ENCODE measurements at regions not wholly inside any gene's neighbourhood (a gene's known extent, or its start where the extent isn't known, plus 50 kb on each side); places are given as distances from the start of the nearest gene placed in this dataset.
A peak's percentile ranks its signal among the peaks of the same experiment; 100 is the strongest.

- H3K79me1 ChIP-seq (ENCODE audit: insufficient read depth, low read depth, low read length, poor library complexity, severe bottlenecking): no peaks in the 10 kb centered on the region
- no peaks in the 10 kb centered on the region for H3K23me2 ChIP-seq (ENCODE audit: insufficient read length, low read depth, low read length, poor library complexity, severe bottlenecking)
- H2BK5ac ChIP-seq (ENCODE audit: insufficient read length, low read length): no peak overlapping the region
- H4K5ac ChIP-seq (ENCODE audit: insufficient read length, low read depth, low read length): no peak overlapping the region
- no peak overlapping the region for H2BK120ac ChIP-seq (ENCODE audit: low read depth, low read length, poor library complexity, severe bottlenecking)
- Mint-ChIP-seq H3K36me3 (ENCODE audit: insufficient read depth in 1 of 3, low read depth in 3 of 3) (no peaks in the 10 kb centered on the region), H3K27ac (peak overlapping the region in 1 of 3 experiments; percentile 9; a peak in 1 of 7 replicates), H3K4me1 (peaks cover 7 to 13% of the 10 kb centered on the region in 2 experiments), H3K9me3 (no peaks in the 10 kb centered on the region), H3K27me3 (ENCODE audit: low read depth) (no peaks in the 10 kb centered on the region), H3K4me3 (no peak overlapping the region)
- WGBS (ENCODE audit: extremely low coverage, insufficient read length, low lambda C conversion rate): no CpG with 5 or more reads among the region's 3 CpGs
- H4K20me1 ChIP-seq (ENCODE audit: control insufficient read depth, insufficient read depth, insufficient read length): no peaks in the 10 kb centered on the region
- no peak overlapping the region for H2BK20ac ChIP-seq (ENCODE audit: low read depth, low read length, poor library complexity, severe bottlenecking)
- H2AK5ac ChIP-seq (ENCODE audit: insufficient read length, low read length): no peak overlapping the region
- no peak overlapping the region for H4K91ac ChIP-seq (ENCODE audit: insufficient read length, low read depth, low read length)
- H3K4ac ChIP-seq (ENCODE audit: low read depth, low read length): no peak overlapping the region
- H2BK12ac ChIP-seq (ENCODE audit: insufficient read length, low read depth, low read length): no peak overlapping the region
- H2AFZ ChIP-seq (ENCODE audit: low read length): no peak overlapping the region
- H3K56ac ChIP-seq (ENCODE audit: insufficient read length, low read depth, low read length): no peak overlapping the region
- no peak overlapping the region for H3K18ac ChIP-seq (ENCODE audit: insufficient read length, low read depth, low read length)
- H3K14ac ChIP-seq (ENCODE audit: insufficient read depth, low read length): no peak overlapping the region
- H3K4me2 ChIP-seq (ENCODE audit: insufficient read depth, insufficient read length, low read length): no peak overlapping the region
- peaks cover 3% of the 10 kb centered on the region; the same call in 1 of the 2 replicates for H3K4me1 ChIP-seq (ENCODE audit: insufficient read depth, low read length)
- no peaks in the 10 kb centered on the region for H3K27me3 ChIP-seq (ENCODE audit: insufficient read depth, low read length)
- H3T11ph ChIP-seq (ENCODE audit: low read length): no peak overlapping the region
- no peaks in the 10 kb centered on the region for H3K9me3 ChIP-seq (ENCODE audit: control insufficient read depth, low read depth, low read length)
- no peak overlapping the region for H3K23ac ChIP-seq (ENCODE audit: insufficient read length, low read depth, low read length)
- H3K27ac ChIP-seq (ENCODE audit: insufficient read length, low read depth, low read length): no peak overlapping the region
- TF ChIP-seq, protein P1, sequence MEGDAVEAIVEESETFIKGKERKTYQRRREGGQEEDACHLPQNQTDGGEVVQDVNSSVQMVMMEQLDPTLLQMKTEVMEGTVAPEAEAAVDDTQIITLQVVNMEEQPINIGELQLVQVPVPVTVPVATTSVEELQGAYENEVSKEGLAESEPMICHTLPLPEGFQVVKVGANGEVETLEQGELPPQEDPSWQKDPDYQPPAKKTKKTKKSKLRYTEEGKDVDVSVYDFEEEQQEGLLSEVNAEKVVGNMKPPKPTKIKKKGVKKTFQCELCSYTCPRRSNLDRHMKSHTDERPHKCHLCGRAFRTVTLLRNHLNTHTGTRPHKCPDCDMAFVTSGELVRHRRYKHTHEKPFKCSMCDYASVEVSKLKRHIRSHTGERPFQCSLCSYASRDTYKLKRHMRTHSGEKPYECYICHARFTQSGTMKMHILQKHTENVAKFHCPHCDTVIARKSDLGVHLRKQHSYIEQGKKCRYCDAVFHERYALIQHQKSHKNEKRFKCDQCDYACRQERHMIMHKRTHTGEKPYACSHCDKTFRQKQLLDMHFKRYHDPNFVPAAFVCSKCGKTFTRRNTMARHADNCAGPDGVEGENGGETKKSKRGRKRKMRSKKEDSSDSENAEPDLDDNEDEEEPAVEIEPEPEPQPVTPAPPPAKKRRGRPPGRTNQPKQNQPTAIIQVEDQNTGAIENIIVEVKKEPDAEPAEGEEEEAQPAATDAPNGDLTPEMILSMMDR (conservative IDR thresholded peaks at IDR 0.05): no peak
- no peak overlapping the region for H4K8ac ChIP-seq (replicated peaks; ENCODE audit: insufficient read length, low read depth, low read length)
- no peak overlapping the region for H3K9ac ChIP-seq (ENCODE audit: extremely low read depth, insufficient read length, low read length)
- H3K79me2 ChIP-seq (ENCODE audit: insufficient read depth, low read length): no peaks in the 10 kb centered on the region
- H2BK15ac ChIP-seq (ENCODE audit: low read depth, low read length): no peak overlapping the region
- no peak for DNase-seq
Observed at GRCh38 chr3:144429719-144430121, 458.1 kb downstream of the DIPK2A start.

Measured in H9 (cell line).